HFFc6 (cell line): ENCODE measurements at regions not wholly inside any gene's neighbourhood (a gene's known extent, or its start where the extent isn't known, plus 50 kb on each side); places are given as distances from the start of the nearest gene placed in this dataset.

Experiments
- DNase-seq: peaks from one replicate; pipeline ENCODE4 v3.0.0-alpha.2; 2018
- H3K27ac Mint-ChIP-seq: 2 replicates; pipeline ENCODE4 v1.8.0; 2020; ENCODE audit warnings: mild to moderate bottlenecking, mixed read lengths
- H3K27me3 Mint-ChIP-seq: 2 replicates; pipeline ENCODE4 v1.8.0; 2021; ENCODE audit warnings: mild to moderate bottlenecking, moderate library complexity, mixed read lengths; ENCODE audit not compliant: insufficient read depth
- H3K36me3 Mint-ChIP-seq: 2 replicates; pipeline ENCODE4 v1.8.0; 2021; ENCODE audit warnings: low read depth, mixed read lengths
- H3K4me1 Mint-ChIP-seq: 2 replicates; pipeline ENCODE4 v1.8.0; 2020; ENCODE audit warnings: low read depth, mixed read lengths
- H3K4me3 Mint-ChIP-seq: 2 replicates; pipeline ENCODE4 v1.8.0; 2020; ENCODE audit warnings: mild to moderate bottlenecking, moderate library complexity, mixed read lengths
- H3K9me3 Mint-ChIP-seq: 2 replicates; pipeline ENCODE4 v1.8.0; 2020; ENCODE audit warnings: mild to moderate bottlenecking, mixed read lengths
- TF ChIP-seq, protein P1 (sequence below): fragments of 200-600 bp; sonication (generic); IDR thresholded peaks from 2 replicates; pipeline ENCODE4 v1.5.0; 2021; ENCODE audit warnings: antibody characterized with exemption, mild to moderate bottlenecking

DNA sequence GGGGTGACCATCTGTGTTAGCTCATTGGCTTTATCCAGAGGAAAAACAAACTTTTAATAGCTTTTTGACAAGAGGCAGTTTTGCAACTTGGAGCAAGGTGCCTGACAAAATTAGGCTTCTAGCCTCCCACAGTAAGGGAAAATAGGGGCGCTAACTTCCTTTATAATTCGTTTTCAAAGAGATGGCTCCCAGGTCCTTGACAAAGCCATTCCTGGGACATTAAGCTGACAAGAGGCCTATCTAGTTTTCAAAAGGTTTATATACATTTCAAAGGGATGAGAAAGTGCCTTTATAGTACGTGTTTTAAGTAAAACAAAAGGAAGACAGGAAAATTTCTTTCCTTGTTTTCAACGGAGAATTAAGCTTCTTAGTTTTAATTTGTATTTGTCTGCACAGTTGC is 159.4 kb upstream of the GCFC2 start:
- Mint-ChIP-seq H3K27me3 (peaks cover 4% of the 10 kb centered on the region; the same call in 1 of the 2 replicates), H3K27ac (no peak overlapping the region)
- TF ChIP-seq, protein P1, sequence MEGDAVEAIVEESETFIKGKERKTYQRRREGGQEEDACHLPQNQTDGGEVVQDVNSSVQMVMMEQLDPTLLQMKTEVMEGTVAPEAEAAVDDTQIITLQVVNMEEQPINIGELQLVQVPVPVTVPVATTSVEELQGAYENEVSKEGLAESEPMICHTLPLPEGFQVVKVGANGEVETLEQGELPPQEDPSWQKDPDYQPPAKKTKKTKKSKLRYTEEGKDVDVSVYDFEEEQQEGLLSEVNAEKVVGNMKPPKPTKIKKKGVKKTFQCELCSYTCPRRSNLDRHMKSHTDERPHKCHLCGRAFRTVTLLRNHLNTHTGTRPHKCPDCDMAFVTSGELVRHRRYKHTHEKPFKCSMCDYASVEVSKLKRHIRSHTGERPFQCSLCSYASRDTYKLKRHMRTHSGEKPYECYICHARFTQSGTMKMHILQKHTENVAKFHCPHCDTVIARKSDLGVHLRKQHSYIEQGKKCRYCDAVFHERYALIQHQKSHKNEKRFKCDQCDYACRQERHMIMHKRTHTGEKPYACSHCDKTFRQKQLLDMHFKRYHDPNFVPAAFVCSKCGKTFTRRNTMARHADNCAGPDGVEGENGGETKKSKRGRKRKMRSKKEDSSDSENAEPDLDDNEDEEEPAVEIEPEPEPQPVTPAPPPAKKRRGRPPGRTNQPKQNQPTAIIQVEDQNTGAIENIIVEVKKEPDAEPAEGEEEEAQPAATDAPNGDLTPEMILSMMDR, result no peak

DNA sequence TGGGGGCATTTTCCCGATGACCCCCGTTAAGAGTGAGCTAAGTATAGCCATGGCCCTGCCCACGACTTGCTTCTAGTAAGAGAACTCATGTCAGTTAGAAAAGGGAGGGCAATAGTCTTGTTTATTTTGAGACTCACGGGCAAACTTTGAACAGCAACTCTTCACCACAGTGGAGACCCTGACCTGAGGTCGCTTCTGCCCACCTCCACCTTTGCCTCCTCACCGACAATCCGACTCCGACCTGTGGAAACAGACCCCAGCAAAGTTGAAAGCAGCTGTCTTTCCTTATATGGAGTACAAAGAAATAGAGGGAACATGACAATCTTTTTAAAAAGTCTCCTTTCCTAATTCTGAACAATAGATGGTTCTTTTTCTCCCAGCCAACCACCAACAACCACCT is 155.0 kb upstream of the GCFC2 start:
- TF ChIP-seq, protein P1, result no peak
- no peaks in the 10 kb centered on the region for H3K27me3 Mint-ChIP-seq
- no peak overlapping the region for H3K27ac Mint-ChIP-seq
- peaks cover 10% of the 10 kb centered on the region; the same call in 1 of the 2 replicates for H3K9me3 Mint-ChIP-seq
- H3K4me1 Mint-ChIP-seq, result no peaks in the 10 kb centered on the region
- H3K36me3 Mint-ChIP-seq, result no peaks in the 10 kb centered on the region
- DNase-seq, result no peak
- no peak overlapping the region for H3K4me3 Mint-ChIP-seq

More for the DNA sequence above, 159.4 kb upstream of the GCFC2 start:
- no peaks in the 10 kb centered on the region for H3K4me1 Mint-ChIP-seq
- DNase-seq, result no peak
- H3K9me3 Mint-ChIP-seq, result peaks cover 5% of the 10 kb centered on the region; the same call in 1 of the 2 replicates
- no peaks in the 10 kb centered on the region for H3K36me3 Mint-ChIP-seq
- no peak overlapping the region for H3K4me3 Mint-ChIP-seq

DNA sequence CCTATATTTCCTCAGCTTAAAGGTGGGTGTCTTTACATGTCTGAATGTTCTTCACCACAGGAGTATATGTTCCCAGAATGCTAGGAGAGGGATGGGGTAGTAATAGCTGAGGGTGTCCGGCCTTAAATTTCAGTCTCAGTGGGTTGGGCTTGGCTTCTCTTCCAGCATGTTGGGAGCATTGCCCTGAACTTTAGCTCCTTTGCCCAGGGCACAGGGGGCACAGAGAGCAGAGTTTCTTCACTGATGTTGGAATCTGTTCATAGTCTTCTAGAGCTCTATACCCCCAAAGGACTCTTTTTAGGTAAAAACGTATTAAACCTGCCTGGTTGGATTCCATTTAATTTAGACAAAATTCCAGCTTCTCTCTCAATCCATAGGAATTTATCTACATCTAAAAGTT is 154.4 kb upstream of the GCFC2 start:
- Mint-ChIP-seq H3K4me3 (no peak overlapping the region), H3K27me3 (no peaks in the 10 kb centered on the region), H3K4me1 (no peaks in the 10 kb centered on the region), H3K27ac (no peak overlapping the region), H3K9me3 (peaks cover 11% of the 10 kb centered on the region; the same call in 1 of the 2 replicates), H3K36me3 (no peaks in the 10 kb centered on the region)
- TF ChIP-seq, protein P1, result no peak
- DNase-seq, result no peak

DNA sequence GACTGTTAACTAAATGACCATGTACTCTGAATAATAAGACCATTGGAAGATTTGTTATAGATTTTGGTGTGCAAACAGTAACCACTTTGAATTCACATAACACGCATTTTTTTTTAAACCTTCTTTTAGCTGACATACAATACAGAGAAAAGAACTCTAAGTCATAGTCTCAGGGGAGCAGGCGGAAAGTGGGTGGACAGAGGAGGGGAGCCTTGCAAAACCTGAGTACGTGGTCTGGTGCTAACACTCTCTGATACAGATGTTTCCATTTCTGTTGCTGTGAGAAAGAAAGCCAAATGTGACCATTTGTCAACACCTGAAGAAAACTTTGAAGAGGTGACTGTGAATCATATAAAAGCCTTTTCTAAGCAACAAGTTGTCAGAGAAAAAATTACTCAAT is 151.8 kb upstream of the GCFC2 start:
- Mint-ChIP-seq H3K27me3 (no peaks in the 10 kb centered on the region; the same call in 1 of the 2 replicates), H3K27ac (no peak overlapping the region), H3K4me1 (no peaks in the 10 kb centered on the region), H3K4me3 (no peak overlapping the region), H3K9me3 (peaks cover 20% of the 10 kb centered on the region), H3K36me3 (no peaks in the 10 kb centered on the region)
- TF ChIP-seq, protein P1, result no peak
- no peak for DNase-seq

DNA sequence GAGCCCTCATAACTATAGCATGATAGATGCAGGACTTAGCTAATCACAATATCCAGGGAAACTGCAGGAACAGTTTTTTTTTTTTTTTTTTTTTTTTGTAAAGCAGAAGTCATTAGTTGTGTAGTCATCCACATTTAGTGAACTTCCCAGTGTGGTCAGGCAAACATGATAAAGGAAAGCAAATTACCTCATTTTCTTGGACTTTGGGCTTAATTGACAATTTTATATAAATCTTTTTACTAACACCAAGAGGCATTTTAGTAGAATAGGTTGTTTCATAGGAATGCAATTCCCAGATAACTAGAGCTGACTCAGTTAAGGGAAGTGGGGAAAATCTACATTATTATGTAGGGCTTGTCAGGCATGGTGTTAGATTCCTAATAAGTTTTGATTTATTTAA is 142.7 kb upstream of the GCFC2 start:
- H3K9me3 Mint-ChIP-seq, result peaks cover 40% of the 10 kb centered on the region
- H3K4me3 Mint-ChIP-seq, result no peak overlapping the region
- H3K4me1 Mint-ChIP-seq, result no peaks in the 10 kb centered on the region
- no peak for DNase-seq
- no peaks in the 10 kb centered on the region for H3K27me3 Mint-ChIP-seq
- H3K27ac Mint-ChIP-seq, result no peak overlapping the region
- no peaks in the 10 kb centered on the region for H3K36me3 Mint-ChIP-seq
- TF ChIP-seq, protein P1, result no peak

DNA sequence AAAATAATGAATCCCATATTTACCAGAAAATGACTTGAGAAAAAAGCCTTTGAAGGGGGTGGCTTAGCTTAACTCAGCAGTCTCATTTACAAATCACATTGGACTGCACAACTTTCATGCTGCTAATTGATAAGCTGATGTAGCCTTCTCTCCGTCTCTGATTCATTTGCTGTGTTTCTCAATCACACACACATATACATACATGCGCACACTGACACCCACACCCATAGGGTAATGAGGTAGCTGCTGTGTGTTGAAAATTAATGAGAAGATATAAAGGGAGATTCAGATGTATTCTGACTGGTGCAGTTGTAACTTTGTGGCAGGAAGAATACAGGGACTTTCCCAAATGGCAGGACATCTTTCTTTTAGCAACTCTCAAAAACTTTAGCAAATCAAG is 141.9 kb upstream of the GCFC2 start:
- Mint-ChIP-seq H3K4me3 (no peak overlapping the region), H3K27ac (no peak overlapping the region), H3K36me3 (no peaks in the 10 kb centered on the region), H3K9me3 (peaks cover 37% of the 10 kb centered on the region), H3K27me3 (no peaks in the 10 kb centered on the region), H3K4me1 (no peaks in the 10 kb centered on the region)
- DNase-seq, result no peak
- TF ChIP-seq, protein P1, result no peak
